ELR (cell line): ENCODE measurements at regions not wholly inside any gene's neighbourhood (a gene's known extent, or its start where the extent isn't known, plus 50 kb on each side); places are given as distances from the start of the nearest gene placed in this dataset.
A peak's percentile ranks its signal among the peaks of the same experiment; 100 is the strongest.
"Not testable (repeated sequence)": the region's sequence is repeated elsewhere in the genome, so short reads cannot be mapped to it uniquely, and the experiment has no call there.

ENCODE experiments used
- DNase-seq: peaks from one replicate; pipeline ENCODE4 v3.0.0-alpha.2; 2015; ENCODE audit warnings: low read depth

GRCh38 chr12:42708374-42708773 is 118.8 kb upstream of the PRICKLE1 start:
- DNase-seq = not testable (repeated sequence)

- DNase-seq = no peak
Measured at GRCh38 chr12:42707312-42708226, 118.0 kb upstream of the PRICKLE1 start.

GRCh38 chr12:42706321-42706720 is 116.8 kb upstream of the PRICKLE1 start:
- peak; percentile 47 for DNase-seq

GRCh38 chr12:42705863-42706262 is 116.3 kb upstream of the PRICKLE1 start:
- peak; percentile 68 for DNase-seq

GRCh38 chr12:42704810-42705401 is 115.4 kb upstream of the PRICKLE1 start:
- no peak for DNase-seq

- no peak for DNase-seq
Measured at GRCh38 chr12:42704340-42704739, 114.8 kb upstream of the PRICKLE1 start.

GRCh38 chr12:42701084-42701483 is 111.5 kb upstream of the PRICKLE1 start:
- DNase-seq = no peak

GRCh38 chr12:42698213-42698612 is 108.7 kb upstream of the PRICKLE1 start:
- DNase-seq = no peak

- no peak for DNase-seq
Measured at GRCh38 chr12:42696406-42697149, 107.0 kb upstream of the PRICKLE1 start.

- no peak for DNase-seq
Measured at GRCh38 chr12:42695490-42695995, 106.0 kb upstream of the PRICKLE1 start.

- no peak for DNase-seq
Measured at GRCh38 chr12:42692749-42693148, 103.2 kb upstream of the PRICKLE1 start.

- DNase-seq = no peak
Measured at GRCh38 chr12:42691991-42692557, 102.5 kb upstream of the PRICKLE1 start.

- DNase-seq = no peak
Measured at GRCh38 chr12:42690264-42690663, 100.7 kb upstream of the PRICKLE1 start.

- no peak for DNase-seq
Measured at GRCh38 chr12:42689699-42690098, 100.2 kb upstream of the PRICKLE1 start.

- peak; percentile 12 for DNase-seq
Measured at GRCh38 chr12:42686514-42687172, 97.1 kb upstream of the PRICKLE1 start.

- no peak for DNase-seq
Measured at GRCh38 chr12:42684802-42685071, 95.2 kb upstream of the PRICKLE1 start.

GRCh38 chr12:42683933-42684801 is 94.6 kb upstream of the PRICKLE1 start:
- DNase-seq = no peak

- no peak for DNase-seq
Measured at GRCh38 chr12:42683266-42683665, 93.7 kb upstream of the PRICKLE1 start.

GRCh38 chr12:42679466-42679865 is 89.9 kb upstream of the PRICKLE1 start:
- no peak for DNase-seq

GRCh38 chr12:42677461-42677860 is 87.9 kb upstream of the PRICKLE1 start:
- DNase-seq = no peak

- DNase-seq = no peak
Measured at GRCh38 chr12:42673535-42673934, 84.0 kb upstream of the PRICKLE1 start.
